Right atrium auricular region (tissue), 2 donors: ENCODE measurements at regions not wholly inside any gene's neighbourhood (a gene's known extent, or its start where the extent isn't known, plus 50 kb on each side); places are given as distances from the start of the nearest gene placed in this dataset.

Experiments used
- DNase-seq: peaks from one replicate; pipeline ENCODE4 v3.0.0-alpha.2; 2019; ENCODE audit warnings: low spot score
- H3K27ac ChIP-seq, 2 donors: fragments of 200-600 bp; sonication (generic); 1 replicate in 1 of 2; 2 replicates in 1 of 2; pipeline ENCODE4 v1.5.1; 2016 to 2019
- H3K27me3 ChIP-seq, 2 donors: fragments of 200-600 bp; sonication (generic); one replicate each; pipeline versions ENCODE4 v1.5.1 to v1.6.0; 2017 to 2019
- H3K36me3 ChIP-seq: fragments of 200-600 bp; sonication (generic); one replicate; pipeline ENCODE4 v1.5.1; 2016
- H3K4me1 ChIP-seq, 2 donors: fragments of 200-600 bp; sonication (generic); one replicate each; pipeline versions ENCODE4 v1.5.1 to v1.6.0; 2017 to 2019
- H3K4me3 ChIP-seq, 2 donors: fragments of 200-600 bp; sonication (generic); 1 replicate in 1 of 2; 2 replicates in 1 of 2; pipeline ENCODE4 v1.5.1; 2017 to 2019; ENCODE audit warnings: mild to moderate bottlenecking in 1 of 2, moderate library complexity in 1 of 2
- H3K9me3 ChIP-seq, 2 donors: fragments of 200-600 bp; sonication (generic); one replicate each; pipeline ENCODE4 v1.5.1; 2019
- CTCF ChIP-seq, 2 donors: fragments of 200-600 bp; sonication (generic); IDR thresholded peaks; one replicate each; pipeline ENCODE4 v1.5.1; 2019; ENCODE audit warnings: antibody characterized with exemption in 2 of 2

GRCh38 chr1:147811273-147811672 is 50.9 kb upstream of the GJA5 start:
- no peak for TF ChIP-seq CTCF (IDR thresholded peaks at IDR 0.05)
- Histone ChIP-seq H3K27ac (peak overlapping the region; percentile 56 to 73), H3K9me3 (no peaks in the 10 kb centered on the region), H3K27me3 (no peaks in the 10 kb centered on the region), H3K4me1 (peaks cover 0 to 24% of the 10 kb centered on the region in 2 donors), H3K36me3 (no peaks in the 10 kb centered on the region), H3K4me3 (no peak overlapping the region)
- DNase-seq = no peak

- peak overlapping the region; percentile 28 to 73 for H3K27ac ChIP-seq
- no peak overlapping the region for H3K4me3 ChIP-seq
- H3K27me3 ChIP-seq = no peaks in the 10 kb centered on the region
- no peaks in the 10 kb centered on the region for H3K36me3 ChIP-seq
- no peaks in the 10 kb centered on the region for H3K9me3 ChIP-seq
- H3K4me1 ChIP-seq = peaks cover 0 to 24% of the 10 kb centered on the region in 2 donors
- TF ChIP-seq CTCF (IDR thresholded peaks at IDR 0.05) = no peak
- DNase-seq = no peak
Observed at GRCh38 chr1:147811751-147812150, 51.3 kb upstream of the GJA5 start.

GRCh38 chr1:147812799-147813198 is 52.4 kb upstream of the GJA5 start:
- Histone ChIP-seq H3K27ac (no peak overlapping the region), H3K4me3 (no peak overlapping the region), H3K4me1 (peaks cover 0 to 19% of the 10 kb centered on the region in 2 donors), H3K36me3 (no peaks in the 10 kb centered on the region), H3K27me3 (no peaks in the 10 kb centered on the region), H3K9me3 (no peaks in the 10 kb centered on the region)
- DNase-seq = no peak
- TF ChIP-seq CTCF (IDR thresholded peaks at IDR 0.05) = no peak

- no peaks in the 10 kb centered on the region for H3K27me3 ChIP-seq
- peak in 1 of 2 donors; percentile 20 for TF ChIP-seq CTCF (IDR thresholded peaks at IDR 0.05)
- no peaks in the 10 kb centered on the region for H3K9me3 ChIP-seq
- no peak for DNase-seq
- peaks cover 0 to 18% of the 10 kb centered on the region in 2 donors for H3K4me1 ChIP-seq
- H3K4me3 ChIP-seq = no peak overlapping the region
- no peaks in the 10 kb centered on the region for H3K36me3 ChIP-seq
- H3K27ac ChIP-seq = no peak overlapping the region
Observed at GRCh38 chr1:147815503-147815902, 55.1 kb upstream of the GJA5 start.

GRCh38 chr1:147820761-147821297 is 60.4 kb upstream of the GJA5 start:
- Histone ChIP-seq H3K4me3 (no peak overlapping the region), H3K36me3 (no peaks in the 10 kb centered on the region), H3K4me1 (peaks cover 0 to 29% of the 10 kb centered on the region in 2 donors), H3K27ac (peak overlapping the region; percentile 63 to 80), H3K27me3 (no peaks in the 10 kb centered on the region), H3K9me3 (no peaks in the 10 kb centered on the region)
- no peak for DNase-seq
- TF ChIP-seq CTCF (IDR thresholded peaks at IDR 0.05) = no peak

GRCh38 chr1:147821883-147822282 is 61.5 kb upstream of the GJA5 start:
- no peaks in the 10 kb centered on the region for H3K9me3 ChIP-seq
- no peaks in the 10 kb centered on the region for H3K36me3 ChIP-seq
- H3K4me3 ChIP-seq = no peak overlapping the region
- peak overlapping the region; percentile 66 to 80 for H3K27ac ChIP-seq
- DNase-seq = peak; percentile 68
- H3K27me3 ChIP-seq = no peaks in the 10 kb centered on the region
- TF ChIP-seq CTCF (IDR thresholded peaks at IDR 0.05) = no peak
- peaks cover 0 to 29% of the 10 kb centered on the region in 2 donors for H3K4me1 ChIP-seq
